ENCODE measurements at regions not wholly inside any gene's neighbourhood (a gene's known extent, or its start where the extent isn't known, plus 50 kb on each side); places are given as distances from the start of the nearest gene placed in this dataset.
"Not testable (repeated sequence)": the region's sequence is repeated elsewhere in the genome, so short reads cannot be mapped to it uniquely, and the experiment has no call there.

DNA sequence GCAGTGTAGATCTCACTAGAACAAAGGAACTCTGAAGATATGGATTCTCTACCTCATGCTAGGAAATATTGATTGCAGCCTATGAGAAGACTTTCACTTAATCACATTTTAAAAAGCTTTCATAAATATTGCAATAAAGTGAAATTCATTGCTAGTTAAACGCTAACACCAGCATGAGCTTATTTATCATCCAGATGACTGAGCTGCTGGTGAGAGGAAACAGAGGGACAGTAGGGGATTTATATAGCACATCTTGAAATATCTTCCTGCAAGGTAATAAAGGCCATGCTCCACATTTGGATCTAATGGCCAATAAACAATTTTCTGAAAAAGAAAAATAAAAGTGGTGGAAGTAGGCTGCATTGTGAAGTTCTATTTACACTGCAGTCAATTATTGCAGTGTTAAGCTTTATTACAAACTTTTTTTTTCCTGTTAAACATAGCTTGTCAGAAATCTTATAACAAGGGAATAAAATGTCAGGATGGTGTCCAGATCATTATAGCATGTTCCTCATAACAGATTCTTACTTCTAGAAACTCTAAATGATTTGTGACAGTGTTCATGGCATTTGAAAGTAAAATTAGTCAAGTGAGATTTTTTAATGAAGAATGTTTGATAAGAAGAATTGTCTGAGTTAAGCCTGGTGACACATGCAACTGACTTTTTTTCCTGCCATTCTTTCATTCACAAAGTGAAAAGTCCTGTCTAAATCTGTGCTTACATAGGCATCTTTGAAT, 342.6 kb downstream of the DMAC1 start:
- DNase-seq, result peak; percentile 61

GRCh38 chr9:7456377-7456776, 343.2 kb downstream of the DMAC1 start:
- peak; percentile 89 for DNase-seq

DNA sequence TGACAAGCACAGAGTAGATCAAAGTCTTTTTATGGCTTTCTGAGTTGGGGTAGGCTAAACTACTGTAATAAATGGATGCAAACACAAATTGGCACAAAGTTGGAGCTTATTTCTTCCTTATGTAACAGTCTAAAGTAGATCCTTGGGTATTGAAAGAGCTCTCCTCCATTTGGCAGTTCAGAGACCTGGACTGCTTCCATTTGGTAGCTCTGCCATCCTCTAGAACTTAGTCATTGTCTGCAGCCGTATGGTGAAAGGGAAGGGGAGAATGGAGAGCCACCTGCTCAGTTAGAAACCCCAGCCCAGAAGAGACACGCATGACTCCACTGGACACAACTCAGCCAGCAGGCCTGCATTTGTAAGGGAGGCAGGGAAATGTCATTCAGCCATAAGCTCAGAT, 345.0 kb downstream of the DMAC1 start:
- DNase-seq, result no peak

DNA sequence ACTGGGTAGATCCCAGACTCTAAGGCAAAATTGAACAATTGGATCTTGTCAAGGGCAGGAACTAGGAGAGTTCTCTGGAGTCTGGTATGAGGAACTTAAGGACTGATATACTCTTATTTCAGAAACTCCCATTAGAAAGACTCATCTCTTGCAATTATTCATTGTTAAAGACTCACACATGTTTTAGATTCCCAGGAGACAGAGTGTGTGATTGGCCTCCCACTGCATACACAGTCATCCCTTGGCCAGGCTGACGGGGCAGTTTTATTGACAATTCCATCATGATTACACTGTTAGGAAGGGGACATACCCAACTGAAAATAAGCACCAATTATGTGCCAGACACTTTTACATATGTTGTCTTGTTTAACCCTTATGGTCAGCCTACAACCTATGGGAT, 347.2 kb downstream of the DMAC1 start:
- peak; percentile 56 for DNase-seq

GRCh38 chr9:7451062-7451461, 348.5 kb downstream of the DMAC1 start:
- no peak for DNase-seq

DNA sequence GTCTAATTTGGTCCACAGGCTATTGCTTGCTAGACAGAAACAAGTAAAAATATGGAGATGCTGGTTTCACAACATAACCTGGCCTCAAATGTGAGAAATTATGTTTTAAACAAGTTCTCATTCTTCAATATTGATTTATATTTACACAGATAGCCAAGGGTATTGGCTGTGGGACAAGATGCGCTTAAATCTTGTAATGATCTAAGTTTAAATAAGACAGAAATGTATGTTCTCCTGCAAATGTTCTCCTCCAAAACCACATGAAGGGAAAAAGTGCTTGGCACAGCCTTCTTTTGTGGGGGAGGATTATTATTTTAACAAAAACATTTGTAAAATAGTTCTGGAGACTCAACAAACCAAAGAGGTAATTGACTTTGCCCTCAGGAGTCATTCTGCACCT, 356.0 kb downstream of the DMAC1 start:
- no peak for DNase-seq

DNA sequence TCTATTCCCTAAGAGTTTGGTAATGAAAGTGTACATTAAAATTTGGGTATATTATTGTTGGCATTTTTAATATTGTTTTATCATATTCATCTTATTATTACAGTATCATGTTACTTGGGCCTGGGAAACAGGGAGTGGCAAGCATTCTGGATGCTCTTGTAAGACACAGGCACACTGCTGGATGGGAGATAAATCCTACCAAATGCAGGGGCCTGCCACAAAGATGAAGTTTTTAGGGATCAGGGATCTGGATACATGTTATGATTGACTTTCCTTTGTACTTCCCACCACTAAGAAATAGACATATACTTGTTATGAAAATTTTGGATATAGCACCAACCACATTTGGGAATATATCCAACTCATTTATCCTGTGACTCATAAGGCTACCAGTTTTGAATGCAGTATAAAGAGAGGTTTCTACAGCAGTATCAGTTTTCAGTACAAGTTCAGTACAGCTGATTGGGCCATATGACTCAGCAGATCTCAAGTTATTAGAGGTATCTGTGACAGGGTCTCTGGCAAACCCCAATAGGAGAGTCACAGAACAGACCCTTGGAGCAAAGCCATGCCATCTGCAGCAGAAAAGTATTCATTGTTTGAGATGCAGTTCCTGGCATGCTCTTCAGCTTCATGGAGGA, 360.1 kb downstream of the DMAC1 start:
- DNase-seq, result peak; percentile 41

DNA sequence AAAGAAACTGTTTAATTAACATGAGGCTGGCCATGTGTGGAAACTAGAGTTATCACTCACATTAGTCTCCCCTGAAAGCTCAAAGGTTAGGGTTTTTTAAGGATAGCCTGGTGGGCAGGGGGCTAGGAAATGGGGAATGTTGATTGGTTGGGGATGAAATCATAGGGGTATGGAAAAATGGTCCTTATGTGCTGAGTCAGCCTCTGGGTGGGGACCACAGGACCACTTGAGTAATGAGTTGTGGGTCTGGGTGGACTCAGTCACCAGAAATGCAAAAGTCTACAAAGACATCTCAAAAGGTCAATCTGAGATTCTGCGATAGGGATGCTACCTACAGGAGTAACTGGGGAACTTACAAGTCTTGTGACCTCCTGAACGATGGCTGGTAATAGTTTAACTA, 362.8 kb downstream of the DMAC1 start:
- DNase-seq, result no peak

- DNase-seq, result no peak
Measured at GRCh38 chr9:7433508-7434292, 365.9 kb downstream of the DMAC1 start.

GRCh38 chr9:7432989-7433388, 366.6 kb downstream of the DMAC1 start:
- no peak for DNase-seq

DNA sequence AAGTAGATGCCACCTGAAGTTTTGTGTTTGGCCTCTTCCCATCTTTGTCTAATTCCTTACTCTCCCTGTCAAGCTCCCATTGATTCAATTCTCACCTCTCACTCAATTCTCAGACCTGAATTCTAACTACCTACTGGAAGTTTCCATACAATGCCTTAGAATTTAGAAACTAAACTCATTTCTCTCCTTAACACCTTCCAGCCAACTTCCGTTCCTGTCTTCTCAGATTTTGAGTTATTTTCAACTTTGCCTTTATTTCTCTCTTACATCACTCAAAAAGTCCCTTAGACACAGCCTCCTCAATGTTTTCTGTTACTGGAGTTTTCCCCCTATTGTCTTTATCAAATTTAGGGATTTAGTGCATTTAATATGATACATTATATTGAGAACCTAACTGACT, 382.2 kb downstream of the DMAC1 start:
- not testable (repeated sequence) for DNase-seq

- no peak for DNase-seq
Measured at GRCh38 chr9:7415836-7416235, 383.7 kb downstream of the DMAC1 start.

DNA sequence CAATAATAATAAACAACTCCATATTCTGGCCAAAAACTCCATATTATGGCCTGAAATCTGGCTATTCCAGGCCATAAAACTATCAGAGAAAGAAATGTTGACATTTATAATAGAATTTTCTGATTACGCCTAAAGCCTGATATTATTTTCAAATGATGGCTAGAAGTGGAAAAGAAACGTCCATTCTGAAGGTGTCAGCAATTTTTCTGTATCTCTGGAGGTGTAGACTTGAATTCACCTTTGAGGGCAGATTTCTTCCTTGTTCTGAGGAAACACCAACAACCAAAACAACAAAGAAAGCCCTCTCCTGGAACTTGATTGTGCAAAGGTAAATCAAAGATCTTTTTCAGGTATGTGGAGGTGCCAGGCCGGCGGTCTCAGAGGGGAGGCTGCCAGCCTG, 390.7 kb downstream of the DMAC1 start:
- no peak for DNase-seq

- DNase-seq, result no peak
Measured at GRCh38 chr9:7407246-7407645, 392.3 kb downstream of the DMAC1 start.

DNA sequence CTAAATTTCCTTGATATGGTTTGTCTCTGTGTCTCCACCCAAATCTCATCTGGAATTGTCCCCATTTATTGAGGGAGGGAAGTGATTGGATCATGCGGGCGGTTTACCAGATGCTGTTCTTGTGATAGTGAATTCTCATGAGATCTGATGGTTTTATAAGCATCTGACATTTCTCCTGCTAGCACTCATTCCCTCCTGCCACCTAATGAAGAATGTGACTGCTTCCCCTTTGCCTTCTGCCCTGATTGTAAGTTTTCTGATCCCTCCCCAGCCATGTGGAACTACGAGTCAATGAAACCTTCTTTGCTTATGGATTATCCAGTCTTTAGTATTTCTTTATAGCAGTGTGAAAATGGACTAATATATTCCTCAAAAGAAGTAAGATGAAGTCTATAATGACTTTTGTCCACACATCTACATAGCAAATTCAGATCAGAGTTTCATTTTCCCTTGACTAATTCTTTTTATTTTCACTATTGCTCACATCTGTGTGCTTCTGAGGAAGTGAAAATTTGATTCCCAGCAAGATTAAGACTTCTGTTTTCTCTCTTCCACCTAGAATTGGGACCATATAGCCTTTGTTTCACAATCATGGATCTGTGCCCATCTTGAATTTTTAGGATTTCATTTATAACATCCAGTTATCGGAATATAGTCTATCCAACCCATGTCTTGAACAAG, 393.5 kb downstream of the DMAC1 start:
- no peak for DNase-seq

- peak; percentile 70 for DNase-seq
Measured at GRCh38 chr9:7403839-7404487, 395.6 kb downstream of the DMAC1 start.

DNA sequence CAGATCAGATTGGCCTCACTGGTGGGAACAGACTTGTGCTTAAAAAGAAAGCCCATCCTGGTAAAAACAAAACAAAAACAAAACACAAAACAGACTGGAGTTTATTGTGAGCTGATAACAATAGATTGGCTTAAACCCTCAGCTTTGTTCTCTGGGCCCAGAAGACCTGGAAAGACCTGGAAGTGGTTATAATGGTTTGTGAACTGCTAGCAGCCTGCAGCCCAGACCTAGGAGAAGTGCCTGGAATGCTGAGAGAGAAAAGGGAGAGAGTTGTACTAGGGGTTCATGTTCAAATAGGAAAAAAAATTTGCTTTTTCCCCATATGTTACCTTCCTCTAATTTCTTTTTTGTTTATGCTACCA, 396.6 kb downstream of the DMAC1 start:
- DNase-seq, result no peak

- DNase-seq, result no peak
Measured at GRCh38 chr9:7402334-7403027, 397.1 kb downstream of the DMAC1 start.

GRCh38 chr9:7401116-7401515, 398.5 kb downstream of the DMAC1 start:
- DNase-seq, result peak; percentile 15

DNA sequence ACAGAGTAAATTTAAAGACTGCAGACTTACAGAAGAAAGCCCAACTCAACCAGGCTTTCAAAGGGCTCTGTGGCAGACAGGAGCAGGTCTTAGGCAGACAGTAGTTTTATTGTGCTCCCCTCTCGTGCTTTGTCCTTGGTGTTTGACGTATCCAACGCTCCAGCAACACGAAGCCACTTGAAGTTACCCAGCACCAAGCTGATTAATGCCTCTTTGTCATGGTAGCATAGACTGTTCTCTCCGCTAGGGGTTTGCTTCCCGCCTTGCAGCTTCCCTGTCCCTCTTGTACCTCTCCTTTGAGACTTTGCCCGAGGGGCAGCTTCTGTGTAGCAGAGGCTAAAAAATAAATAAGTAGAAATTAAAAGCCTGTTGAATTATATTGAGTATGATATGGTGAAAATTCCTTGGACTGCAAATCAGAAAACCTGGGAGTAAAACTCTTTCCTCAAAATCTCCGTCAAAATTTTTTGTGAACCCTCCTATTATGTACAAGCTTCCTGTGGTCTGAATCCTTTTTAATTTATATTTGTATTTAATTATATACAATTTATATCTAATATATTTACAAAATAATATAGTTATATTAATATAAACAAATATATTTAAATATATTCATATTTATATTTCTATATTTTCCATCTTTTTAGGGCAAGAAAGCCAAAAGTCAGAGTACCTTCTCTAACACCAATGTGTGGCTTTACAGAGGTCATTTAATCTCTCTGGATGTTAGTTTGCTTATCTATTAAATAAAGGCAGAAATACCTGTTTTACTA, 405.4 kb downstream of the DMAC1 start:
- DNase-seq, result no peak

- no peak for DNase-seq
Measured at GRCh38 chr9:7392148-7392547, 407.4 kb downstream of the DMAC1 start.

- DNase-seq, result no peak
Measured at GRCh38 chr9:7388755-7389154, 410.8 kb downstream of the DMAC1 start.
